CD14-positive monocyte (primary cell): ENCODE measurements at regions not wholly inside any gene's neighbourhood (a gene's known extent, or its start where the extent isn't known, plus 50 kb on each side); places are given as distances from the start of the nearest gene placed in this dataset.
"Not testable (repeated sequence)": the region's sequence is repeated elsewhere in the genome, so short reads cannot be mapped to it uniquely, and the experiment has no call there.

Experiments
- DNase-seq, 3 donors: peaks; one replicate each; pipeline ENCODE4 v3.0.0-alpha.2; 2011 to 2022
- H2AFZ ChIP-seq: 2 replicates; pipeline ENCODE4 v1.6.0; 2012; ENCODE audit warnings: mild to moderate bottlenecking, low read depth, low read length, inconsistent platforms; ENCODE audit not compliant: insufficient read depth, poor library complexity, severe bottlenecking
- H3K27ac ChIP-seq, 2 donors: 1 replicate in 1 of 2; 2 replicates in 1 of 2; pipeline ENCODE4 v1.5.1; 2012 to 2013; ENCODE audit warnings: low read length in 2 of 2, control low read depth in 1 of 2, inconsistent platforms in 1 of 2, low read depth in 1 of 2, mild to moderate bottlenecking in 1 of 2
- H3K27me3 ChIP-seq, 2 donors: one replicate each; pipeline versions ENCODE4 v1.6.0 to v1.6.1; 2011 to 2013; ENCODE audit warnings: low read length in 2 of 2; ENCODE audit not compliant: control insufficient read depth in 2 of 2, insufficient read depth in 2 of 2
- H3K36me3 ChIP-seq, 2 donors: replicated peaks in 1 of 2; 1 replicate in 1 of 2; 2 replicates in 1 of 2; pipeline versions ENCODE4 v1.5.1 to v1.6.1; 2012 to 2013; ENCODE audit warnings: low read length in 2 of 2, control low read depth in 1 of 2, inconsistent platforms in 1 of 2, mild to moderate bottlenecking in 1 of 2; ENCODE audit not compliant: insufficient read depth in 2 of 2, control insufficient read depth in 1 of 2
- H3K4me1 ChIP-seq, 2 donors: 1 replicate in 1 of 2; 2 replicates in 1 of 2; pipeline versions ENCODE4 v1.5.1 to v1.6.1; 2012 to 2013; ENCODE audit warnings: low read length in 2 of 2, control low read depth in 1 of 2, inconsistent platforms in 1 of 2, mild to moderate bottlenecking in 1 of 2, moderate library complexity in 1 of 2; ENCODE audit not compliant: insufficient read depth in 2 of 2, control insufficient read depth in 1 of 2
- H3K4me2 ChIP-seq: replicated peaks from 2 replicates; pipeline ENCODE3; 2012; ENCODE audit warnings: low read length, moderate library complexity, mild to moderate bottlenecking; ENCODE audit not compliant: poor library complexity, severe bottlenecking; ENCODE audit errors: extremely low read depth
- H3K4me3 ChIP-seq, 3 experiments: fragments of 200-600 bp in 1 of 3; sonication (generic) in 1 of 3; replicated peaks in 1 of 3; 1 replicate in 2 of 3; 2 replicates in 1 of 3; pipeline ENCODE4 v1.5.1; 2011 to 2013; ENCODE audit warnings: low read length in 3 of 3, mild to moderate bottlenecking in 3 of 3, control low read depth in 2 of 3, low read depth in 2 of 3, inconsistent platforms in 1 of 3, moderate library complexity in 1 of 3
- H3K79me2 ChIP-seq: 2 replicates; pipeline ENCODE4 v1.6.0; 2012; ENCODE audit warnings: mild to moderate bottlenecking, control low read depth, inconsistent platforms, low read length, moderate library complexity; ENCODE audit not compliant: insufficient read depth
- H3K9ac ChIP-seq: 2 replicates; pipeline ENCODE4 v1.6.0; 2017; ENCODE audit warnings: low read length, mild to moderate bottlenecking; ENCODE audit not compliant: insufficient read depth, poor library complexity, severe bottlenecking
- H3K9me3 ChIP-seq, 2 donors: replicated peaks in 1 of 2; 1 replicate in 1 of 2; 2 replicates in 1 of 2; pipeline versions ENCODE4 v1.5.1 to v1.6.1; 2012 to 2013; ENCODE audit warnings: low read length in 2 of 2, control low read depth in 1 of 2; ENCODE audit not compliant: control insufficient read depth in 1 of 2, insufficient read depth in 1 of 2
- H4K20me1 ChIP-seq: 2 replicates; pipeline ENCODE4 v1.6.0; 2012; ENCODE audit warnings: mild to moderate bottlenecking, low read length, control low read depth, moderate library complexity; ENCODE audit not compliant: insufficient read depth
- H3K27ac Mint-ChIP-seq, 7 donors: one replicate each; pipeline ENCODE4 v1.8.0; 2020; ENCODE audit warnings: mild to moderate bottlenecking in 7 of 7, mixed read lengths in 7 of 7, moderate library complexity in 6 of 7, inconsistent platforms in 2 of 7
- H3K27me3 Mint-ChIP-seq, 3 donors: one replicate each; pipeline ENCODE4 v1.8.0; 2021 to 2022; ENCODE audit warnings: low read depth in 3 of 3, mild to moderate bottlenecking in 3 of 3, mixed read lengths in 3 of 3, moderate library complexity in 3 of 3, inconsistent platforms in 1 of 3
- H3K36me3 Mint-ChIP-seq, 2 donors: one replicate each; pipeline ENCODE4 v1.8.0; 2020; ENCODE audit warnings: mixed read lengths in 2 of 2, inconsistent platforms in 1 of 2, mild to moderate bottlenecking in 1 of 2
- H3K4me1 Mint-ChIP-seq: one replicate; pipeline ENCODE4 v1.8.0; 2020; ENCODE audit warnings: mild to moderate bottlenecking, mixed read lengths
- H3K4me3 Mint-ChIP-seq, 2 donors: one replicate each; pipeline ENCODE4 v1.8.0; 2020; ENCODE audit warnings: mild to moderate bottlenecking in 2 of 2, mixed read lengths in 2 of 2, moderate library complexity in 1 of 2
- H3K9me3 Mint-ChIP-seq, 7 donors: one replicate each; pipeline ENCODE4 v1.8.0; 2020 to 2022; ENCODE audit warnings: mixed read lengths in 7 of 7, mild to moderate bottlenecking in 6 of 7, moderate library complexity in 6 of 7, inconsistent platforms in 2 of 7
- WGBS: methylation state at CpG from one replicate; pipeline ENCODE4 v1.1.5; 2013; ENCODE audit warnings: missing lambda C conversion rate; ENCODE audit not compliant: insufficient coverage; 5-methylcytosine and 5-hydroxymethylcytosine counted together
- intact Hi-C, 2 donors: fragments of 100-400 bp; cut with micrococcal nuclease; formaldehyde crosslinking; loops; one replicate each; pipeline versions ENCODE4 v1.15.0 to v1.15.1; 2023
- TF ChIP-seq, protein P1 (sequence below): fragments of 200-600 bp; IDR thresholded peaks from one replicate; pipeline ENCODE4 v1.8.0; 2022; ENCODE audit warnings: antibody characterized with exemption, mild to moderate bottlenecking

GRCh38 chr5:42931451-42931850 lies 108.7 kb downstream of the ANXA2R start:
- H3K36me3 Mint-ChIP-seq, H3K4me3 ChIP-seq, H3K27me3 Mint-ChIP-seq, H3K4me2 ChIP-seq, H3K4me1 ChIP-seq, intact Hi-C loops, DNase-seq, H3K4me3 Mint-ChIP-seq, H3K27me3 ChIP-seq, H3K36me3 ChIP-seq, H3K27ac Mint-ChIP-seq, H3K79me2 ChIP-seq, H3K9ac ChIP-seq, H2AFZ ChIP-seq, H3K27ac ChIP-seq, H4K20me1 ChIP-seq, H3K4me1 Mint-ChIP-seq: not testable (repeated sequence)
- H3K9me3 ChIP-seq = peaks cover 9 to 17% of the 10 kb centered on the region in 2 donors
- WGBS = 97% methylated on average over 5 of the region's 9 CpGs
- H3K9me3 Mint-ChIP-seq = peaks cover 7 to 29% (median 23%) of the 10 kb centered on the region in 7 donors

DNA sequence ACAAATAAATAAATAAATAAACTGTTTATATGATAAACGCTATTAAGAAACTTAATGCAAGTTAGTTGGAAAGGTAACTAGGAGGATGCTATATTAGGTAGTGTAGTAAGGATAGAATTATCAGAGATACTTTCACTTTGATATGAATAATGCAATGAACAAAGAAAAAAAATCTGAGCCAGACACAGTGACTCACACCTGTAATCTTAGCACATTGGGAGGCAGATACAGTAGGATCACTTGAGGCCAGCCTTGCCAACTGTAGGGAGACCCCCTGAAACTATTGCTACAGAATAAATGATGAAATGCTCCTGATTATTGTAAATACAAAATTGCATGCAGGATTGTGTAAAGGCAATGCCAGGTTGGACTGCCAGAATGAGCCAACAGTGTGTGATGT lies 109.2 kb downstream of the ANXA2R start:
- no peak overlapping the region for H3K4me3 Mint-ChIP-seq
- H3K4me2 ChIP-seq = no peak overlapping the region
- no peaks in the 10 kb centered on the region for H3K27me3 ChIP-seq
- no peaks in the 10 kb centered on the region for H3K4me1 Mint-ChIP-seq
- H3K79me2 ChIP-seq = no peaks in the 10 kb centered on the region
- TF ChIP-seq, protein P1, sequence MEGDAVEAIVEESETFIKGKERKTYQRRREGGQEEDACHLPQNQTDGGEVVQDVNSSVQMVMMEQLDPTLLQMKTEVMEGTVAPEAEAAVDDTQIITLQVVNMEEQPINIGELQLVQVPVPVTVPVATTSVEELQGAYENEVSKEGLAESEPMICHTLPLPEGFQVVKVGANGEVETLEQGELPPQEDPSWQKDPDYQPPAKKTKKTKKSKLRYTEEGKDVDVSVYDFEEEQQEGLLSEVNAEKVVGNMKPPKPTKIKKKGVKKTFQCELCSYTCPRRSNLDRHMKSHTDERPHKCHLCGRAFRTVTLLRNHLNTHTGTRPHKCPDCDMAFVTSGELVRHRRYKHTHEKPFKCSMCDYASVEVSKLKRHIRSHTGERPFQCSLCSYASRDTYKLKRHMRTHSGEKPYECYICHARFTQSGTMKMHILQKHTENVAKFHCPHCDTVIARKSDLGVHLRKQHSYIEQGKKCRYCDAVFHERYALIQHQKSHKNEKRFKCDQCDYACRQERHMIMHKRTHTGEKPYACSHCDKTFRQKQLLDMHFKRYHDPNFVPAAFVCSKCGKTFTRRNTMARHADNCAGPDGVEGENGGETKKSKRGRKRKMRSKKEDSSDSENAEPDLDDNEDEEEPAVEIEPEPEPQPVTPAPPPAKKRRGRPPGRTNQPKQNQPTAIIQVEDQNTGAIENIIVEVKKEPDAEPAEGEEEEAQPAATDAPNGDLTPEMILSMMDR = no peak
- no peaks in the 10 kb centered on the region for H4K20me1 ChIP-seq
- intact Hi-C loops = no loop called here
- H3K4me1 ChIP-seq = no peaks in the 10 kb centered on the region
- H3K36me3 ChIP-seq = no peaks in the 10 kb centered on the region
- H3K4me3 ChIP-seq = no peak overlapping the region
- peaks cover 7 to 29% (median 22%) of the 10 kb centered on the region in 7 donors for H3K9me3 Mint-ChIP-seq
- no CpG with 5 or more reads among the region's 1 CpG for WGBS
- H2AFZ ChIP-seq = no peak overlapping the region
- no peaks in the 10 kb centered on the region for H3K36me3 Mint-ChIP-seq
- H3K9me3 ChIP-seq = peaks cover 9 to 17% of the 10 kb centered on the region in 2 donors
- no peak overlapping the region for H3K27ac ChIP-seq
- no peak overlapping the region for H3K9ac ChIP-seq
- peaks cover 0 to 6% (median 5%) of the 10 kb centered on the region in 3 donors for H3K27me3 Mint-ChIP-seq
- DNase-seq = no peak
- no peak overlapping the region for H3K27ac Mint-ChIP-seq
